DND-41 (cell line): ENCODE measurements at regions not wholly inside any gene's neighbourhood (a gene's known extent, or its start where the extent isn't known, plus 50 kb on each side); places are given as distances from the start of the nearest gene placed in this dataset.

Experiments
- ATAC-seq: fragments of 200-7000 bp; cut with Tn5 transposase; 3 replicates; pipeline ENCODE4 v1.9.1; 2021; ENCODE audit warnings: low read depth; ENCODE audit not compliant: insufficient read depth
- DNase-seq: peaks from one replicate; pipeline ENCODE4 v3.0.0-alpha.2; 2020
- H2AFZ ChIP-seq: 2 replicates; pipeline ENCODE4 v1.6.0; 2012; ENCODE audit warnings: low read depth, low read length
- H3K27ac ChIP-seq: 2 replicates; pipeline ENCODE4 v1.5.1; 2012; ENCODE audit warnings: low read length, inconsistent platforms
- H3K27me3 ChIP-seq: fragments of 200-600 bp; sonication (generic); 2 replicates; pipeline ENCODE4 v1.6.0; 2012; ENCODE audit warnings: low read length, mild to moderate bottlenecking, inconsistent platforms; ENCODE audit not compliant: insufficient read depth, poor library complexity
- H3K36me3 ChIP-seq: 2 replicates; pipeline ENCODE4 v1.5.1; 2012; ENCODE audit warnings: low read length, inconsistent platforms; ENCODE audit not compliant: insufficient read depth
- H3K4me1 ChIP-seq: 2 replicates; pipeline ENCODE4 v1.5.1; 2012; ENCODE audit warnings: mild to moderate bottlenecking, low read length; ENCODE audit not compliant: insufficient read depth
- H3K4me2 ChIP-seq: 2 replicates; pipeline ENCODE4 v1.6.0; 2012; ENCODE audit warnings: mild to moderate bottlenecking, moderate library complexity, low read length, inconsistent platforms; ENCODE audit not compliant: insufficient read depth
- H3K4me3 ChIP-seq, 2 experiments: fragments of 200-600 bp in 1 of 2; shearing (Covaris generic) in 1 of 2; 2 replicates each; pipeline ENCODE4 v1.5.1; 2012 to 2016; ENCODE audit warnings: inconsistent platforms in 2 of 2, low read length in 2 of 2, mild to moderate bottlenecking in 2 of 2, low read depth in 1 of 2, moderate library complexity in 1 of 2
- H3K79me2 ChIP-seq: 2 replicates; pipeline ENCODE4 v1.6.0; 2012; ENCODE audit warnings: low read length, inconsistent platforms; ENCODE audit not compliant: insufficient read depth
- H3K9ac ChIP-seq: 2 replicates; pipeline ENCODE4 v1.6.0; 2012; ENCODE audit warnings: low read depth, mild to moderate bottlenecking, inconsistent platforms, low read length, moderate library complexity
- H3K9me3 ChIP-seq: 2 replicates; pipeline ENCODE4 v1.5.1; 2012; ENCODE audit warnings: low read length, moderate library complexity, mild to moderate bottlenecking, inconsistent platforms; ENCODE audit not compliant: insufficient read depth, severe bottlenecking
- H4K20me1 ChIP-seq: 2 replicates; pipeline ENCODE4 v1.6.0; 2012; ENCODE audit warnings: low read length; ENCODE audit not compliant: insufficient read depth
- EZH2 ChIP-seq: IDR thresholded peaks from 3 replicates; pipeline ENCODE4 v1.6.1; 2012; ENCODE audit warnings: borderline replicate concordance, low read depth, mild to moderate bottlenecking, moderate library complexity, low read length, inconsistent platforms; ENCODE audit not compliant: severe bottlenecking
- TF ChIP-seq, protein P1 (sequence below): IDR thresholded peaks from 2 replicates; pipeline ENCODE4 v1.5.1; 2012; ENCODE audit warnings: borderline replicate concordance, low read length, moderate library complexity, mild to moderate bottlenecking; ENCODE audit not compliant: poor library complexity, severe bottlenecking; ENCODE audit errors: extremely low read depth

DNA sequence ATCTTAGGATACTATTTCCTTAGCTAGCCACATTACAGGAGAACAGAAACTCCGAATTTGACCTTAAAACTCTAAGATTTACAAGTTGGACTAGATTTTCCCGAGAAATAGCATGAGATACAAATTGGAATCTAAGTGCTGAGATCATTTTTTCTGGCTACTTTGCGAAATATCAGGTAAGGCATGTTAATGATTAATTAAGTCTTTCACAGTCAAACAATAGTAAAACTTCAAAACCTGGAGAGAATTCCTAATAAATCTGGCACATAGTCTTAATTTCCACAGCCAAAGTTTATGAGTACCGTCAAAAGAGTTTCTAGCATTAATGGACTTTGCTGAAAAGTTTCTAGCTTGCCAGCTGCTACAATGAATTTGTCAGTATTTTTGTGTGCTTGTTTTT, 379.5 kb upstream of the TOM1L1 start:
- no peak for ATAC-seq
- H3K9ac ChIP-seq = no peak overlapping the region
- H3K79me2 ChIP-seq = no peaks in the 10 kb centered on the region
- H3K9me3 ChIP-seq = no peaks in the 10 kb centered on the region
- no peaks in the 10 kb centered on the region for H4K20me1 ChIP-seq
- no peak overlapping the region for H3K4me2 ChIP-seq
- DNase-seq = no peak
- no peaks in the 10 kb centered on the region for H3K27me3 ChIP-seq
- H3K4me1 ChIP-seq = no peaks in the 10 kb centered on the region
- no peak for TF ChIP-seq EZH2
- TF ChIP-seq, protein P1, sequence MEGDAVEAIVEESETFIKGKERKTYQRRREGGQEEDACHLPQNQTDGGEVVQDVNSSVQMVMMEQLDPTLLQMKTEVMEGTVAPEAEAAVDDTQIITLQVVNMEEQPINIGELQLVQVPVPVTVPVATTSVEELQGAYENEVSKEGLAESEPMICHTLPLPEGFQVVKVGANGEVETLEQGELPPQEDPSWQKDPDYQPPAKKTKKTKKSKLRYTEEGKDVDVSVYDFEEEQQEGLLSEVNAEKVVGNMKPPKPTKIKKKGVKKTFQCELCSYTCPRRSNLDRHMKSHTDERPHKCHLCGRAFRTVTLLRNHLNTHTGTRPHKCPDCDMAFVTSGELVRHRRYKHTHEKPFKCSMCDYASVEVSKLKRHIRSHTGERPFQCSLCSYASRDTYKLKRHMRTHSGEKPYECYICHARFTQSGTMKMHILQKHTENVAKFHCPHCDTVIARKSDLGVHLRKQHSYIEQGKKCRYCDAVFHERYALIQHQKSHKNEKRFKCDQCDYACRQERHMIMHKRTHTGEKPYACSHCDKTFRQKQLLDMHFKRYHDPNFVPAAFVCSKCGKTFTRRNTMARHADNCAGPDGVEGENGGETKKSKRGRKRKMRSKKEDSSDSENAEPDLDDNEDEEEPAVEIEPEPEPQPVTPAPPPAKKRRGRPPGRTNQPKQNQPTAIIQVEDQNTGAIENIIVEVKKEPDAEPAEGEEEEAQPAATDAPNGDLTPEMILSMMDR = no peak
- no peak overlapping the region for H3K27ac ChIP-seq
- no peaks in the 10 kb centered on the region for H3K36me3 ChIP-seq
- H3K4me3 ChIP-seq = no peak overlapping the region
- H2AFZ ChIP-seq = no peak overlapping the region

DNA sequence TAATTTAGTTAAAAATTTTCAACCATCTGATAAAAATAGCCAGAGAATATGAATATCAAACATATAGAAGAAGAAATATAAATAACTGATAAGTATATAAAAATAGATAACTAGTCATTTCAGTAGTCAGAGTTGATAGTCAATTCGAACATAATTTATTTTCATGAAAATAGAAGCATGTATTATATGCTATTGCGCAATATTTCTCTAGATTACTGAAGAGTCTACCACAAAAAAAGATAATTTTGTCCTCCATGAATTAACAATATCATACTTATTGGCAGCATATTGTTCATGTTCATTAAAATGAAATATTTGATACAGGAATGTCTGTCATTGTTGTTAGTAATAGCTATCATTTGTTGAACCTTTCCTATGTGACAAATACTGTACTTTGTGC, 376.2 kb upstream of the TOM1L1 start:
- Histone ChIP-seq H3K4me3 (no peak overlapping the region), H2AFZ (no peak overlapping the region), H3K36me3 (no peaks in the 10 kb centered on the region), H4K20me1 (no peaks in the 10 kb centered on the region), H3K27me3 (no peaks in the 10 kb centered on the region), H3K4me1 (no peaks in the 10 kb centered on the region), H3K27ac (no peak overlapping the region), H3K4me2 (no peak overlapping the region), H3K79me2 (no peaks in the 10 kb centered on the region), H3K9ac (no peak overlapping the region), H3K9me3 (no peaks in the 10 kb centered on the region)
- DNase-seq = no peak
- TF ChIP-seq, protein P1 = no peak
- no peak for TF ChIP-seq EZH2
- no peak for ATAC-seq

DNA sequence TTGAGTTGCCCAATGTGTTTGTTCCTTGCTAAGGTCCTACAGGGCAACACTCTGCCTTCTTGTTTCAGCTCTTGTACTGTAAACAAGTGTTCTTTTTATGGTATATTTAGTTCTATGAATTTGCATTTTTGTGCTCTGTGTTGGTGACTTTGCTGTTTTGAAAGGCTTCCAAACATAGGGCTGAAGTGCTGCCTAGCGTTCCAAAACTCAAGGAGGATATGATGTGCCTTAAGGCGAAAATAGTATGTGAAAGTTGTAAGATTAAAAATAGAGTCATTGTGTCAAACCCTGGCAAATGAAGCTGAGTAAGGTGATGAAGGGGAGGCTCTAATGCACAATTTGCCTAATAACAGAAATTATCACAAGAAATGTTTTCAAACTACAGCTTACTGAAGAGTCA, 372.7 kb upstream of the TOM1L1 start:
- H3K4me1 ChIP-seq = no peaks in the 10 kb centered on the region

More for the DNA sequence above, 372.7 kb upstream of the TOM1L1 start:
- Histone ChIP-seq H2AFZ (no peak overlapping the region), H3K36me3 (no peaks in the 10 kb centered on the region), H3K27ac (no peak overlapping the region), H3K9ac (no peak overlapping the region), H3K9me3 (no peaks in the 10 kb centered on the region), H3K79me2 (no peaks in the 10 kb centered on the region), H3K4me2 (no peak overlapping the region), H4K20me1 (no peaks in the 10 kb centered on the region), H3K4me3 (no peak overlapping the region), H3K27me3 (no peaks in the 10 kb centered on the region)
- no peak for TF ChIP-seq EZH2
- TF ChIP-seq, protein P1 = no peak
- no peak for ATAC-seq
- DNase-seq = no peak
